ENCODE measurements at regions not wholly inside any gene's neighbourhood (a gene's known extent, or its start where the extent isn't known, plus 50 kb on each side); places are given as distances from the start of the nearest gene placed in this dataset.

DNA sequence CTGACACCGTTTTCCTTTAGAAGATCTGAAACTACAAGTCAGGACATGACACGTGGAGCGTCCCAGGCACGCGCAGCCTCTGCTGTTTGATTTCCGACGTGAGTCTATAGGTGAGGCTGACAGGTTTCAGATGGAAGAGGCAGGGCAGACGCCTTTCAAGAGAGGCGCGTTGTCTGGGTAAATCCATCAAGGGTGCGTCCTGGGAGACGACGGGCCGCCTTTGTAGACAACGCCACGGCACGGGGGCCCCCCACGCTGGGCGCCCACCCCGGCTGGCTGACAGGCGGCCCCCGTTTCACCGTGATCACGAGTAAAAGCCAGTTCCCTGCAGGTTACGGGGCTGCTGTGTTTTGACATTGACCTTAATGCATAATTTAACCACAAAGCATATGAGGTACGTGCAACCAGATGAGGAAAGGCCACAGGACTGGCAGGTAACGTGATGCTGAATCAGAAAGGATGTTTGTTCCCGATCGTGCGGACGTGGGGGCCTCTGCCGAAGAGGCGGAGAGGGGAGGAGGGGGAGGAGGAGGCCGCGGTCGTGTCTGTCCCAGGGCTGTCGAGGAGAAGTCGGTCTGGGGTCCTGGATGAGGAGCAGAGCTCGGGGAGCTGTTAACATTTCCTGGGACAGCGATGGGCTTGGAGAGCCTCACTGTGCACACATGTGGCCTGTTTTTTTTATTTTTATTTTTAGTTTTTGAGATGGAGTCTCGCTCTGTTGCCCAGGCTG, 51.1 kb upstream of the PPP2R3B start:
- TF ChIP-seq, protein P1, sequence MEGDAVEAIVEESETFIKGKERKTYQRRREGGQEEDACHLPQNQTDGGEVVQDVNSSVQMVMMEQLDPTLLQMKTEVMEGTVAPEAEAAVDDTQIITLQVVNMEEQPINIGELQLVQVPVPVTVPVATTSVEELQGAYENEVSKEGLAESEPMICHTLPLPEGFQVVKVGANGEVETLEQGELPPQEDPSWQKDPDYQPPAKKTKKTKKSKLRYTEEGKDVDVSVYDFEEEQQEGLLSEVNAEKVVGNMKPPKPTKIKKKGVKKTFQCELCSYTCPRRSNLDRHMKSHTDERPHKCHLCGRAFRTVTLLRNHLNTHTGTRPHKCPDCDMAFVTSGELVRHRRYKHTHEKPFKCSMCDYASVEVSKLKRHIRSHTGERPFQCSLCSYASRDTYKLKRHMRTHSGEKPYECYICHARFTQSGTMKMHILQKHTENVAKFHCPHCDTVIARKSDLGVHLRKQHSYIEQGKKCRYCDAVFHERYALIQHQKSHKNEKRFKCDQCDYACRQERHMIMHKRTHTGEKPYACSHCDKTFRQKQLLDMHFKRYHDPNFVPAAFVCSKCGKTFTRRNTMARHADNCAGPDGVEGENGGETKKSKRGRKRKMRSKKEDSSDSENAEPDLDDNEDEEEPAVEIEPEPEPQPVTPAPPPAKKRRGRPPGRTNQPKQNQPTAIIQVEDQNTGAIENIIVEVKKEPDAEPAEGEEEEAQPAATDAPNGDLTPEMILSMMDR (IDR thresholded peaks at IDR 0.05): no peak
- TF ChIP-seq POLR2A (IDR thresholded peaks at IDR 0.05): no peak
